Fibroblast of pulmonary artery (primary cell): ENCODE measurements at regions not wholly inside any gene's neighbourhood (a gene's known extent, or its start where the extent isn't known, plus 50 kb on each side); places are given as distances from the start of the nearest gene placed in this dataset.

Experiments
- DNase-seq: peaks from one replicate; pipeline ENCODE4 v3.0.0-alpha.2; 2010; ENCODE audit warnings: low read depth
- H3K4me3 ChIP-seq: replicated peaks from 2 replicates; pipeline ENCODE4 v1.5.1; 2011; ENCODE audit warnings: low read depth, mild to moderate bottlenecking, control low read depth, low read length, moderate library complexity
- CTCF ChIP-seq: IDR thresholded peaks from 2 replicates; pipeline ENCODE4 v1.5.1; 2011; ENCODE audit warnings: mild to moderate bottlenecking, control low read depth, low read length, inconsistent platforms; ENCODE audit errors: missing control alignments

- TF ChIP-seq CTCF: no peak
- DNase-seq: no peak
- H3K4me3 ChIP-seq: no peak overlapping the region
These were observed 288.4 kb downstream of the CLIC5 start for GRCh38 chr6:45727228-45727627.

GRCh38 chr6:45726444-45726843 lies 289.2 kb downstream of the CLIC5 start:
- H3K4me3 ChIP-seq: no peak overlapping the region
- no peak for DNase-seq
- TF ChIP-seq CTCF: no peak

GRCh38 chr6:45724511-45724910 lies 291.1 kb downstream of the CLIC5 start:
- DNase-seq: peak; percentile 86
- no peak overlapping the region for H3K4me3 ChIP-seq
- no peak for TF ChIP-seq CTCF

- no peak overlapping the region for H3K4me3 ChIP-seq
- DNase-seq: no peak
- TF ChIP-seq CTCF: no peak
These were observed 291.6 kb downstream of the CLIC5 start for GRCh38 chr6:45724027-45724426.

GRCh38 chr6:45722876-45723275 lies 292.8 kb downstream of the CLIC5 start:
- TF ChIP-seq CTCF: no peak
- H3K4me3 ChIP-seq: no peak overlapping the region
- DNase-seq: no peak

- no peak for DNase-seq
- no peak for TF ChIP-seq CTCF
- H3K4me3 ChIP-seq: no peak overlapping the region
These were observed 294.0 kb downstream of the CLIC5 start for GRCh38 chr6:45721665-45722064.

GRCh38 chr6:45718871-45719270 lies 296.8 kb downstream of the CLIC5 start:
- no peak for TF ChIP-seq CTCF
- H3K4me3 ChIP-seq: no peak overlapping the region
- DNase-seq: no peak
